Testis (tissue), 2 donors: ENCODE measurements at regions not wholly inside any gene's neighbourhood (a gene's known extent, or its start where the extent isn't known, plus 50 kb on each side); places are given as distances from the start of the nearest gene placed in this dataset.
"Not testable (repeated sequence)": the region's sequence is repeated elsewhere in the genome, so short reads cannot be mapped to it uniquely, and the experiment has no call there.

Experiments
- CTCF ChIP-seq, 3 experiments: fragments of 450-650 bp in 2 of 3; fragments of 200-600 bp in 1 of 3; sonication (generic) in 1 of 3; IDR thresholded peaks; one replicate each; pipeline ENCODE4 v1.5.1; 2016 to 2019; ENCODE audit warnings: antibody characterized with exemption in 3 of 3, mild to moderate bottlenecking in 2 of 3, moderate library complexity in 1 of 3
- POLR2A ChIP-seq: fragments of 450-650 bp; IDR thresholded peaks from one replicate; pipeline ENCODE4 v1.6.1; 2017; ENCODE audit warnings: antibody characterized with exemption, mild to moderate bottlenecking, moderate library complexity

- TF ChIP-seq CTCF (IDR thresholded peaks at IDR 0.05); POLR2A: not testable (repeated sequence)
Observed at GRCh38 chr5:34372739-34373138, 283.4 kb upstream of the RAI14 start.
